Cardiac muscle cell (in vitro differentiated cells and primary cell): ENCODE measurements at regions not wholly inside any gene's neighbourhood (a gene's known extent, or its start where the extent isn't known, plus 50 kb on each side); places are given as distances from the start of the nearest gene placed in this dataset.
A peak's percentile ranks its signal among the peaks of the same experiment; 100 is the strongest.

ENCODE experiments used
- DNase-seq, 2 donors: peaks; one replicate each; pipeline versions ENCODE4 v3.0.0 to v3.0.0-alpha.2; 2010 to 2017; ENCODE audit warnings: low read depth in 1 of 2, low spot score in 1 of 2
- H3K27ac ChIP-seq: fragments of 200-600 bp; sonication (generic); 2 replicates; pipeline ENCODE4 v1.5.1; 2016
- H3K27me3 ChIP-seq: fragments of 200-600 bp; sonication (generic); 2 replicates; pipeline ENCODE4 v1.6.0; 2016; ENCODE audit warnings: control low read depth
- H3K36me3 ChIP-seq: fragments of 200-600 bp; sonication (generic); 2 replicates; pipeline ENCODE4 v1.5.1; 2016; ENCODE audit warnings: control low read depth
- H3K4me1 ChIP-seq: fragments of 200-600 bp; sonication (generic); 2 replicates; pipeline ENCODE4 v1.8.1; 2017; ENCODE audit warnings: low read depth, mild to moderate bottlenecking, mixed run types
- H3K4me3 ChIP-seq: fragments of 200-600 bp; sonication (generic); 2 replicates; pipeline ENCODE4 v1.5.1; 2016; ENCODE audit warnings: mild to moderate bottlenecking
- H3K9me3 ChIP-seq: fragments of 200-600 bp; sonication (generic); 2 replicates; pipeline ENCODE4 v1.5.1; 2017; ENCODE audit warnings: low read depth, mild to moderate bottlenecking, control low read depth
- CTCF ChIP-seq: IDR thresholded peaks from 2 replicates; pipeline ENCODE4 v1.5.1; 2012; ENCODE audit warnings: low read depth, mild to moderate bottlenecking, low read length

GRCh38 chr4:17301266-17301665, 210.6 kb downstream of the QDPR start:
- Histone ChIP-seq H3K9me3 (no peaks in the 10 kb centered on the region), H3K27me3 (no peaks in the 10 kb centered on the region), H3K4me3 (no peak overlapping the region), H3K36me3 (no peaks in the 10 kb centered on the region), H3K4me1 (peaks cover 21% of the 10 kb centered on the region), H3K27ac (peak overlapping the region; percentile 41)
- DNase-seq = no peak
- TF ChIP-seq CTCF = no peak

- peaks cover 9% of the 10 kb centered on the region for H3K4me1 ChIP-seq
- H3K36me3 ChIP-seq = no peaks in the 10 kb centered on the region
- DNase-seq = no peak
- H3K9me3 ChIP-seq = no peaks in the 10 kb centered on the region
- H3K27ac ChIP-seq = peak overlapping the region; percentile 44
- no peak overlapping the region for H3K4me3 ChIP-seq
- H3K27me3 ChIP-seq = no peaks in the 10 kb centered on the region
- TF ChIP-seq CTCF = no peak
These were observed 214.7 kb downstream of the QDPR start for GRCh38 chr4:17296921-17297890.

- no peak for TF ChIP-seq CTCF
- no peak for DNase-seq
- Histone ChIP-seq H3K4me3 (no peak overlapping the region), H3K4me1 (peaks cover 9% of the 10 kb centered on the region), H3K36me3 (no peaks in the 10 kb centered on the region), H3K27me3 (no peaks in the 10 kb centered on the region), H3K9me3 (no peaks in the 10 kb centered on the region), H3K27ac (no peak overlapping the region)
These were observed 218.0 kb downstream of the QDPR start for GRCh38 chr4:17293901-17294300.

GRCh38 chr4:17288151-17288550, 223.7 kb downstream of the QDPR start:
- no peaks in the 10 kb centered on the region for H3K36me3 ChIP-seq
- H3K4me3 ChIP-seq = no peak overlapping the region
- H3K4me1 ChIP-seq = no peaks in the 10 kb centered on the region
- no peak for DNase-seq
- no peaks in the 10 kb centered on the region for H3K9me3 ChIP-seq
- no peak for TF ChIP-seq CTCF
- H3K27ac ChIP-seq = no peak overlapping the region
- no peaks in the 10 kb centered on the region for H3K27me3 ChIP-seq

GRCh38 chr4:17286752-17287460, 225.0 kb downstream of the QDPR start:
- Histone ChIP-seq H3K27ac (no peak overlapping the region), H3K9me3 (no peaks in the 10 kb centered on the region), H3K27me3 (no peaks in the 10 kb centered on the region), H3K36me3 (no peaks in the 10 kb centered on the region), H3K4me3 (no peak overlapping the region), H3K4me1 (no peaks in the 10 kb centered on the region)
- no peak for TF ChIP-seq CTCF
- no peak for DNase-seq
